OCI-LY1 (cell line): ENCODE measurements at regions not wholly inside any gene's neighbourhood (a gene's known extent, or its start where the extent isn't known, plus 50 kb on each side); places are given as distances from the start of the nearest gene placed in this dataset.
"Not testable (repeated sequence)": the region's sequence is repeated elsewhere in the genome, so short reads cannot be mapped to it uniquely, and the experiment has no call there.

Experiments
- EZH2 ChIP-seq: fragments of 200-600 bp; sonication (generic), shearing (Covaris generic); IDR thresholded peaks from 2 replicates; pipeline ENCODE4 v1.8.0; 2017; ENCODE audit warnings: borderline replicate concordance, mixed run types, mild to moderate bottlenecking, antibody characterized with exemption, low read length, moderate library complexity, mixed read lengths
- TF ChIP-seq, protein P1 (sequence below): fragments of 200-600 bp; sonication (generic), shearing (Covaris generic); IDR thresholded peaks from 2 replicates; pipeline ENCODE4 v1.5.1; 2017; ENCODE audit warnings: mild to moderate bottlenecking, antibody characterized with exemption, low read length, moderate library complexity, mixed read lengths

DNA sequence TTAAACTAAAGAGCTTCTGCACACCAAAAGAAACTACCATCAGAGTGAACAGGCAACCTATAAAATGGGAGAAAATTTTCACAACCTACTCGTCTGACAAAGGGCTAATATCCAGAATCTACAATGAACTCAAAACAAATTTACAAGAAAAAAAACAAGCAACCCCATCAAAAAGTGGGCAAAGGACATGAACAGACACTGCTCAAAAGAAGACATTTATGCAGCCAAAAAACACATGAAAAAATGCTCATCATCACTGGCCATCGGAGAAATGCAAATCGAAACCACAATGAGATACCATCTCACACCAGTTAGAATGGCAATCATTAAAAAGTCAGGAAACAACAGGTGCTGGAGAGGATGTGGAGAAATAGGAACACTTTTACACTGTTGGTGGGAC lies 337.6 kb downstream of the ARL4A start:
- TF ChIP-seq, protein P1, sequence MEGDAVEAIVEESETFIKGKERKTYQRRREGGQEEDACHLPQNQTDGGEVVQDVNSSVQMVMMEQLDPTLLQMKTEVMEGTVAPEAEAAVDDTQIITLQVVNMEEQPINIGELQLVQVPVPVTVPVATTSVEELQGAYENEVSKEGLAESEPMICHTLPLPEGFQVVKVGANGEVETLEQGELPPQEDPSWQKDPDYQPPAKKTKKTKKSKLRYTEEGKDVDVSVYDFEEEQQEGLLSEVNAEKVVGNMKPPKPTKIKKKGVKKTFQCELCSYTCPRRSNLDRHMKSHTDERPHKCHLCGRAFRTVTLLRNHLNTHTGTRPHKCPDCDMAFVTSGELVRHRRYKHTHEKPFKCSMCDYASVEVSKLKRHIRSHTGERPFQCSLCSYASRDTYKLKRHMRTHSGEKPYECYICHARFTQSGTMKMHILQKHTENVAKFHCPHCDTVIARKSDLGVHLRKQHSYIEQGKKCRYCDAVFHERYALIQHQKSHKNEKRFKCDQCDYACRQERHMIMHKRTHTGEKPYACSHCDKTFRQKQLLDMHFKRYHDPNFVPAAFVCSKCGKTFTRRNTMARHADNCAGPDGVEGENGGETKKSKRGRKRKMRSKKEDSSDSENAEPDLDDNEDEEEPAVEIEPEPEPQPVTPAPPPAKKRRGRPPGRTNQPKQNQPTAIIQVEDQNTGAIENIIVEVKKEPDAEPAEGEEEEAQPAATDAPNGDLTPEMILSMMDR: not testable (repeated sequence)
- not testable (repeated sequence) for TF ChIP-seq EZH2
